ENCODE measurements at regions not wholly inside any gene's neighbourhood (a gene's known extent, or its start where the extent isn't known, plus 50 kb on each side); places are given as distances from the start of the nearest gene placed in this dataset.
"Not testable (repeated sequence)": the region's sequence is repeated elsewhere in the genome, so short reads cannot be mapped to it uniquely, and the experiment has no call there.

GRCh38 chr16:29081829-29082639 is 97.2 kb downstream of the LAT start:
- TF ChIP-seq POLR2AphosphoS5 (IDR thresholded peaks at IDR 0.05; ENCODE audit: borderline replicate concordance, low read depth, low read length); EZH2 (IDR thresholded peaks at IDR 0.05): not testable (repeated sequence)
